ENCODE measurements at regions not wholly inside any gene's neighbourhood (a gene's known extent, or its start where the extent isn't known, plus 50 kb on each side); places are given as distances from the start of the nearest gene placed in this dataset.
"Not testable (repeated sequence)": the region's sequence is repeated elsewhere in the genome, so short reads cannot be mapped to it uniquely, and the experiment has no call there.

DNA sequence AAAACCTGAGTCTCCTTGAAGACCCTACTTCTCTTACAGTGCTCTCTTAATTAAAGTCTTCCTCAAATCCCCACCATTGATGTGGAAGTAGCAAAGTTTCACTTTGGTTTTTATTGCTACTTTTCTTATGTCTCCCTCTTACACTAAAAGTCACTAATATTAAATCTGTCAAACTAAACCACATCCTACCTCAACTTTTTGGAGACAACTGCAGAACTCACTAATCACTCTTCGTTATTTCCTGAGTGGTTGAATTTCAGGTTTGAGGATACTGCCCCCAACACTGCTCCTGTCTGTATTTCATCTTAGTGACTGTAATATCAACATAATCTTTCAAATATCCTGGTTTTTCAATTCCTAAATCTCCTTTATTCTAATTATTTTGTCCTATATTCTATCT, 213.0 kb upstream of the PDE3A start:
- DNase-seq (ENCODE audit: low spot score): no peak
- ATAC-seq: no peak

- DNase-seq (ENCODE audit: low spot score); ATAC-seq: not testable (repeated sequence)
Observed at GRCh38 chr12:20160899-20161298, 207.4 kb upstream of the PDE3A start.

- DNase-seq (ENCODE audit: low spot score) (no peak), ATAC-seq (no peak)
Observed at GRCh38 chr12:20174528-20175175, 193.7 kb upstream of the PDE3A start.

GRCh38 chr12:20175704-20176388, 192.5 kb upstream of the PDE3A start:
- no peak for DNase-seq (ENCODE audit: low spot score)

DNA sequence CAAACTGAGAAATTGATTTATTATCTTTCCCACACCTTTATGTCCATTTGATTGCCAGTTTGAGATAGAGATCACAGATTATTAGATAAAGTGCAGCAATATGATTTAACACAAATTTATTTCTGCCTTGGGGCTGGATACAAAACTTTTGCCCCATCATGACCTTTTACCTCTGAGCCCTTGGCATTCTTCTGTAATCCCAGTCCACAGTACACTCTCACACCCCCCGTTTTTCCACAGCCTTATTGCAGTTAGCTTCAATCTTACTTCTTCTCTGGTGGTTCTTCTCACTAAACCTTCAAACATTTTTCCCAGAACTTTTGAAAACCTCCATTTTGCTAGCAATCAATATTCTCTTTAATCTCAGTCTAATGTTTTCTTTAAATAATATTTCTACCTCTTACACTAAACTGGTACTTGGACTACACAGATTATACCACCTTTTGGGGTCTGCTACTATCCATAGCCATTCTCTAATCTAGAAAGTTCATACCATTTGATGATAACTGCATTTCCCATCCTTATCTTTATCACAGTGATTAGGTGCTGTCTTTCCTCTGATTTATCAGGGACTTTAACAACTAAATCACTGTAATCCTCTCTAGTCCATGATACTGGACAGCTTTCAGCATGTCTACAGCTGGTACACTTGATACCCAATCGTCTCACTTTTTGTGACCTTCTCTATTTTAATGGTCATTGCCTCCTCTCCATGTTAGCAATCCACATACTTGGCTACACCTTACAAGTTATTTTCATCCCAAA, 186.7 kb upstream of the PDE3A start:
- ATAC-seq: peak; percentile 71
- DNase-seq (ENCODE audit: low spot score): no peak

More at GRCh38 chr12:20175704-20176388, 192.5 kb upstream of the PDE3A start:
- no peak for ATAC-seq

- DNase-seq (ENCODE audit: low spot score) (no peak), ATAC-seq (no peak)
Observed at GRCh38 chr12:20183563-20183962, 184.8 kb upstream of the PDE3A start.

- no peak for ATAC-seq
Observed at GRCh38 chr12:20184514-20184913, 183.8 kb upstream of the PDE3A start.

DNA sequence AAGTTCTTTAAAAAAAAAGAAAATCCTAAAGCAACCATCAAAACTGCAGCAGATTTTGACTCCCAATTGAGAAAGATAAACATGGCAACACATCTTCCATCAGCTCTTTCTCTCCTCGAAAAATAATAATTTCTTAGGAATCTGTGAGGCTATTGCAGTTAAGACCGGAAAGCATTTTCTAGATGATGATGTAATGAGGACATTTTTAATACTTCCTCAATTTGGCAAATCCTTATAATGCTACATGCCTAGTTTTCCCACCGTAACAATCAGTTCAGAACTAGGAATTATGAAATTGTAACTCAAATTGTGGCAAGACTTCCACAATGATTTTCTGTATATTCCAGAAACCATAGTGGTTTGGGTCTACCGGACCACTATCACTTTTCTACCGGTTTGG, 180.9 kb upstream of the PDE3A start:
- ATAC-seq (no peak), DNase-seq (ENCODE audit: low spot score) (no peak)

More at GRCh38 chr12:20184514-20184913, 183.8 kb upstream of the PDE3A start:
- DNase-seq (ENCODE audit: low spot score): no peak

GRCh38 chr12:20188930-20189653, 179.2 kb upstream of the PDE3A start:
- DNase-seq (ENCODE audit: low spot score): no peak
- ATAC-seq: peak; percentile 56

GRCh38 chr12:20189767-20190166, 178.6 kb upstream of the PDE3A start:
- DNase-seq (ENCODE audit: low spot score) (no peak), ATAC-seq (no peak)

- DNase-seq (ENCODE audit: low spot score) (no peak), ATAC-seq (peak; percentile 85)
Observed at GRCh38 chr12:20194171-20194570, 174.2 kb upstream of the PDE3A start.

DNA sequence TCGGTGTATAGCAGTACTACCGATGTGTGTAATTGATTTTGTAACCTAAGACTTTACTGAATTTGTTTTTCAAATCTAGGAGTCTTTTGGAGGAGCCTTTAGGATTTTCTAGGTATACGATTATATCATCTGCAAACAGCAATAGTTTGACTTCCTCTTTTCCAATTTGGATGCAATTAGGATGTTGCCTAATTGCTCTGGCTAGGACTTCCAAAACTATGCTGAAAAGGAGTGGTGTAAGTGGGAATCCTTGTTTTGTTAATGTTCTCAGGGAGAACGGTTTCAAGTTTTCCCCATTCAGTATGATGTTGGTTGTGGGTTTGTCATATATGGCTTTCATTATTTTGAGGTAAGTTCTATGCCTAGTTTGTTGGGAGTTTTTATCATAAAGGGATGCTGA, 171.6 kb upstream of the PDE3A start:
- ATAC-seq: no peak
- no peak for DNase-seq (ENCODE audit: low spot score)

GRCh38 chr12:20197411-20197810, 170.9 kb upstream of the PDE3A start:
- ATAC-seq (no peak), DNase-seq (ENCODE audit: low spot score) (no peak)

- ATAC-seq (no peak), DNase-seq (ENCODE audit: low spot score) (no peak)
Observed at GRCh38 chr12:20199780-20200179, 168.6 kb upstream of the PDE3A start.

- ATAC-seq: no peak
- DNase-seq (ENCODE audit: low spot score): no peak
Observed at GRCh38 chr12:20201733-20202132, 166.6 kb upstream of the PDE3A start.

DNA sequence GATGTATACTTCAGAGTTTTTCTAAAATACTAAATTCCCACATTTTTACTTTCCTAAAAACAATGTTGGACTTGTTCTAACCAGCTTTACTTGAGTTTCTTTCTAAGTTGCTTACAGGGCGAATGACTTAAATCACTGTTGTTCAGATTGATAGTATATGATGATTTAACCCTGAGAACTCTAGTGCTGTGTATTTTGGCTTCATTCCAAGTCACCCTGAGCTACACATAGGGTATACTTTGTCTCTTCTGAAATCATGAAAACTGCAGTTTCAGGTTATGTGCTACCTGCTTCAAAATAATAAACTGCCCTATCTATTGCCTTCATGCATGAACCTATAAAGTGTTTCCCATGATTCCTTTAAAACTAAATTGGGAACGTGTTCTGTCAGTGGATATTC, 162.5 kb upstream of the PDE3A start:
- no peak for DNase-seq (ENCODE audit: low spot score)
- no peak for ATAC-seq

GRCh38 chr12:20206410-20206809, 161.9 kb upstream of the PDE3A start:
- no peak for DNase-seq (ENCODE audit: low spot score)
- ATAC-seq: no peak

- DNase-seq (ENCODE audit: low spot score) (no peak), ATAC-seq (no peak)
Observed at GRCh38 chr12:20210621-20211215, 157.6 kb upstream of the PDE3A start.

- ATAC-seq: peak; percentile 24
Observed at GRCh38 chr12:20211541-20211940, 156.8 kb upstream of the PDE3A start.

DNA sequence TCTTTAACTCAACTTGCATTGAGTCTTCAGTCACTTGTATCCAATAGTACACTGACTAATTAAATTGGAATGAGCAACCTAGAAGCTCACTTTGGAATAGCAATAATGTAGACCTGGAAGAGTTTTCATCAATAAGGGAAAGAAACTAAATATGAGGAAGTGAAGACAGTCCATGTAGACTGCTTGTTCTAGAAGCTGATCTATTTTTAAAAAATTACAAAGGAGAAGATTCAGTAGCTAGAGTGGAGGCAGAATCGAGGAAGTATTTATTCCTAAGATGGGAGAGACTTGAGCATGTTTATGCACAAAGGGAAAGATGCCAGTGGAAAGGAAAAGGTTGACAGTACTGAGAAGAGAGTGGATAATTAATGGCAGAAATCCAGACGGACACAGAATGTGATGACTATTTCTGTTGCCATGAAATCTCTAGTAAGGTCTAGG, 156.3 kb upstream of the PDE3A start:
- no peak for DNase-seq (ENCODE audit: low spot score)
- ATAC-seq: no peak

More at GRCh38 chr12:20211541-20211940, 156.8 kb upstream of the PDE3A start:
- DNase-seq (ENCODE audit: low spot score): no peak

Data from left lobe of liver (tissue), 2 donors.